IPS DF 4.7 (cell line): ENCODE measurements at regions not wholly inside any gene's neighbourhood (a gene's known extent, or its start where the extent isn't known, plus 50 kb on each side); places are given as distances from the start of the nearest gene placed in this dataset.
A peak's percentile ranks its signal among the peaks of the same experiment; 100 is the strongest.

Experiments used
- DNase-seq: peaks from one replicate; pipeline ENCODE4 v3.0.0-alpha.2; 2013; ENCODE audit warnings: low spot score; ENCODE audit errors: extremely low read depth

GRCh38 chr11:116311206-116311605 is 461.6 kb downstream of the BUD13 start:
- DNase-seq: no peak

DNA sequence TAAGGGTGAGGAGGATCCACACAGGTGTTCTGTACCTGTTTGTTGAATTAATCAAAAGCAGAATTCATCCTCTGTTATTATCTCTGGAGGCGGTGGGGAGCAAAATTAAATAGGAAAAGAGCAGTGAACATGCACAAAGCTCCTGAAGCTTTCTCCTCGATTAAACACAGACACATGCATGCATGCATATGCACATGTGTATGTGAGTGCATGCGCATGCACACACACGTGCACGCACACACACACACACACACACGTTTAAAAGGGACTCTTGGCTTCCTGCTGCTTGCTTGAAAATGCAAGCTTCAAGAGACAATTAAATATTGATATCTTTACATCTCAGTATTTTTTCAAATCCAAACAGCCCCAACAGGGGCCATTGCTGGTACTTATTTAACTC is 462.1 kb downstream of the BUD13 start:
- no peak for DNase-seq

DNA sequence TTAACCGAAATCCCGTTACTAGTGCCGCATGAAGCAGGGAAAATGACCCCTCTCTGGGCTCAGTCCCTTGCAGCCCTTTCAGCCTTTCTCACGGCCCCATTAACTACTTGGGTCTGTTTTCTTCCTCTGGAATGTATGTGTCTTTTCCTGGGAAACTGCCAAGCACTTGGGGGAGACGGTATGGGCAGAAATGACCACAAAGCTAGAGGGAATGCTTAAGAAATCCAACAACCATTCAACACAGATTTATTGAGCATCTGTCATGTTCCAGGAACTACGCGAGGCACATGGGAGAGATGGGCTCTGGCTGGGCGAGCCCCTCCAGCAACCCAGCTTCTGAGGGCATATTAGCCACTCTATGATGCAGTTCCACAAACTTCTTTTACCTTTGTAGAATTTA is 462.6 kb downstream of the BUD13 start:
- DNase-seq: no peak

- no peak for DNase-seq
These were observed 463.3 kb downstream of the BUD13 start for GRCh38 chr11:116309446-116309845.

GRCh38 chr11:116302756-116303155 is 470.0 kb downstream of the BUD13 start:
- no peak for DNase-seq

DNA sequence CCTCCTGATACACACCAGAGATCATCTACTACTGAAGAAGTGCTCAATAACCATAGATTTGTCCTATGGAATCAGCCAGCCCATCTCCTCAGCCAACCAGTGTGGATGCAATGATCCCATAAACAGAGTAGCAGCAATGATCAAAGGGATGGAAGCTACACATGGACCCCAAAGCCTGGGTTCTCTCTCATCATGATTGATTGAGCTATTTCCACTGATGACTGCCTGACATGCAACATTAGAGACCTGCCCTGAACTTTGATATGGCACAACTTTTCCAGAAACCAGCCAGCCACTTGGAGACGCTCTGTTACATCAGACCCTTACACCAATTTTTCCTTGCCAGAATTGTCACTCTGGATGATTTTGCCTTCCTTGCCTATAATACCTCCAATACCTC is 471.6 kb downstream of the BUD13 start:
- no peak for DNase-seq

- DNase-seq: no peak
These were observed 472.6 kb downstream of the BUD13 start for GRCh38 chr11:116300232-116300631.

DNA sequence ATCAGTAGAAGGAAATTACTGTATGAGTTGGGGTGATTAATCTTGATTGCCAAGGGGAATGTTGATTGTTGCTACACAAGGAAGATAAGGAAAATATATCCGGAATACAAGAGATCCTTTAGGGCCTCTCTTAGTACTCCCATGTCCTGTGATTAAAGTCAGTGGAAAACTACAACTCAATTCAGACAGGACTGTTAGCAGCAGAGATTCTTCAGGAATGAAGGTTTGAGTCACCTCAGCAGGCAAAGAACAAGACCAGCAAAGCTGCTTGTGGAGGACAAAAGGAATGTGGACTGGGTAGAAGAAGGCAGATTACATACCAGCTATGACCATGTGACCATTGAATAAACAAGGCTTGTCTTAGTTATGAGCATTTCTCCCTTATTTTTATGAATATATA is 478.2 kb downstream of the BUD13 start:
- DNase-seq: no peak

GRCh38 chr11:116287866-116288265 is 484.9 kb downstream of the BUD13 start:
- DNase-seq: no peak

GRCh38 chr11:116285026-116285425 is 487.8 kb downstream of the BUD13 start:
- DNase-seq: no peak

- DNase-seq: no peak
These were observed 489.5 kb downstream of the BUD13 start for GRCh38 chr11:116283300-116283699.

DNA sequence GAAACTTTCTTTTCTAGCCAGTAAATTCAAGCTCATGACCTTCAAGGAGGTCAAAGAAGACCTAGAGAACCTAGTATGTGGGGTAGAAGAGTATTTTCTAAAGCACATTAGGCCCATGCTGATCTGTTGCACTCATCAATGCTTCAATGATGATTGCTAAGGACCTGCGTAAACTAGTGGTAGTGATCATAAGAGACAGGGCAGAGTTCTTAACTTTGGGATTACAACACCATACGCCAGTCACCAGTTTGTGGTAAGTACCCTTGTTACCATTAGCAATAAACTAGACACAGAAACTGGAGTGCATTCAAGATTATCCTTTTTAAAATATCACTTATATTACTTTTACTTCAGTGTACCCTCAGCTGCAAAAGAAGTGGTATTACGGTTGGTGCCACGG is 490.3 kb downstream of the BUD13 start:
- no peak for DNase-seq

DNA sequence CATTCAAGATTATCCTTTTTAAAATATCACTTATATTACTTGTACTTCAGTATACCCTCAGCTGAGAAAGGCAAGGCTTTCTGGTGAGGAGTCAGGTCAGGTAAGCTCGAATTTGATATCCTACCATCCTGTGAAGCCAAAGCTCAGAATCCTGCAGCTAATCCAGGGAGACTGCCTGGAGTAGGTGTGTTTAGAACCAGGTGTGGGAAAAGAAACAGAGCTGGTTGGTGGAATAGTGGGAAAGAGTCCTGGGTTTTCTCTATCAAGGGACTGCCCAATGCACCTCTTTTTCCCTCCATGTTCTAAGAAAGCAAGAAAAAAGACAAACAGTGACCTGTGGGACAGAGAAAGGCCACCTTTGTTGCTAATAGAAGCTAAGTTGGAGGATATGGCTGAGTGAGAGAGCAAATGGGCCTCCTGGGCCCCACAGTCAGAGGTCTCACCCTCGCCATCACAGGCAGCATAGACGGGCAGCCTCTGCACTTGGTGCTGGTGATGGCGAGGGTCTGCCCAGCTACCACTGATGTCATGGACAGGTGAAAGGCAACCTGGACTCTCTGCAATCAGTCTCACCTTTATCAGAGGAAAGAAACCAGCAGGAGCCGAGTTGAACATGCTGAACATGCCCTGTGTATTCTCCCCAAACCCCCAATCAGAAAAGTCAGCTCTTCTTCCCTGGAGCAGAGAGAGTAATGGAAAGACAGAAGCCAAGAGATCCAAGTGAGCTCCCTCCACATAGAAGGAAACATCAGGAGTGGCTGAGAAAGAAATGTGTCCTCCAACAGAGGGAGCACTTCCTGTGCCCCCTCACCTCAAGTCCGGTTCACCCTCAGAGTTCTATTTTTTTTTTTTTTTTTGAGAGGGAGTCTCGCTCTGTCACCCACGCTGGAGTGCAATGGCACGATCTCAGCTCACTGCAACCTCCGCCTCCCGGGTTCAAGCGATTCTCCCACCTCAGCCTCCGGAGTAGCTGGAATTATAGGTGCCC is 491.3 kb downstream of the BUD13 start:
- no peak for DNase-seq

DNA sequence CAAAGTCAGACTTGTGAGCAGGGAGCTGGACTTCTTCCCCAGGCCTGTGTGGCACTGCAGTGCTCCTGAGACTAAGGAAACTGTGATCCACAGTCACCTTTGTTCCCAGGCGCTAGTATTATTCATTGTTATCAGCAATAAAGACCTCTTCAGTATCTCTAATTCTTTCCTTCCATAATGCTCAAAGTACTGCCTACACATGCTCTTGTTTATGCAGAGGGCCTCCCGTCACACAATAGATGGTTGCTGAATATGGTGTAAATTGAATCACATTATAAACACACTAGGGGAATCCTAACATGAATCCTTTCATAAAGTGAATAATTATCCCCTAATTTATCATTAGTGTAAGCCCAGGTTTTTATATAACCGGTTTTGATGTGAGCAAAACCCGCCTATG is 493.3 kb downstream of the BUD13 start:
- no peak for DNase-seq

DNA sequence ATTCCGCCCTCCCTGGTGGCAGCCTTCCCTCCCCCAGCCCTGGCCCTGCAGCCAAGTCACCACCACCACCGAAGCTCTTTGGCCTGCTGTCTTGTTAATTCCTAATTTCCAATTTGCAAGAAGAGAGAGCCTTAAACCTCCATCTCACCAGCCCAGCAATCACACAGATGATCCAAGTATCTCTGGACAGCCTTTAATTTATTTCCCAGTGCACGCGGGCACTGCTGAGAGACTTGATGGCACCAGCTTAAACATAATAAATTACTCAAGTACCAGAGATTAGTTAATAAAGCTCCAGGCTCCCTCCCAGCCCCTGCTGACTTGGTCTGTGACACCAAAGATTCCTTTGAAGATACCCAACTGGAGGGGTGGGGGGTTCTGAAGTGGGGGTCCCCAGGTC is 494.7 kb downstream of the BUD13 start:
- no peak for DNase-seq

GRCh38 chr11:116276051-116277044 is 496.4 kb downstream of the BUD13 start:
- DNase-seq: peak; percentile 58

- no peak for DNase-seq
These were observed 497.2 kb downstream of the BUD13 start for GRCh38 chr11:116275635-116276034.

- DNase-seq: no peak
These were observed 498.3 kb downstream of the BUD13 start for GRCh38 chr11:116274521-116274920.

- DNase-seq: no peak
These were observed 500.5 kb downstream of the BUD13 start for GRCh38 chr11:116272181-116272789.

DNA sequence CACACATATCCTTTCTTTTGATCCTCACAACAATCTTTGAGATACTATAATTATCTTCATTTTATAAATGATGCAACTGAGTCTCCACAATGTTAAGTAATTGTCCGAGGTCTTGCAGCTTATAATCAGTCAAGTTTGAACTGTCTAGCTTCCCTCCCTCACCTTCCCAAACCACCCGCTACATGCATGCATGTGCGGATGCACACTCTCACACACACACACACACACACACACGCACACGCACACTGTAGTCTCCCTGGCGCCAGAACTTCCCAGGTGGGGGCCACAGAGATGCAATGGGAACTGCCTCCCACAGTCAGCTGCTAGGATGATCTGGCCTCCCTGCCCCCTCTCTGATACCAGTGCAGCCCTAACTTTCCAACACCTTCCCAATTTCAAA is 501.3 kb downstream of the BUD13 start:
- DNase-seq: no peak

- DNase-seq: no peak
These were observed 505.6 kb downstream of the BUD13 start for GRCh38 chr11:116267146-116267545.

GRCh38 chr11:116263770-116264169 is 509.0 kb downstream of the BUD13 start:
- DNase-seq: no peak
